ENCODE measurements at regions not wholly inside any gene's neighbourhood (a gene's known extent, or its start where the extent isn't known, plus 50 kb on each side); places are given as distances from the start of the nearest gene placed in this dataset.

DNA sequence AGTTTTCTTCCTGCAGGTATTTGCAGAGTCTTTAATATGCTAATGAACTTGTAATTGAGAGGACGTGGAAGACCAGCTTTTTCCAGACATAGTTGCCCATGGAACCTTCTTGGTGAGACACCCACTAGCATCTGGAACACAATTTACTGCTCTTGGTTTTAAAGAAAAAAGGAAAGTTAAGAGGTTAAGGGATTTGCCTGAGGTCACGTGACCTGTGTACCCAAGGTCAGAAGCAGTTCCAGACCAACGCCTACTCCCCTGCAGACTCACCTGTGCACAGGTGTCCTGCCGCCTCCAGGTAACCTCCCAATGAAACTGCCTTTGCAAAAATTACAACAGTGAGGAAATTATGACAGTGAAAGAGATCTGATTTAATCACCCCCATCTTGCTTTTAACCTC lies 172.7 kb downstream of the ANAPC1 start:
- no peak for ATAC-seq
- Mint-ChIP-seq H3K27me3 (no peaks in the 10 kb centered on the region), H3K27ac (no peak overlapping the region)

DNA sequence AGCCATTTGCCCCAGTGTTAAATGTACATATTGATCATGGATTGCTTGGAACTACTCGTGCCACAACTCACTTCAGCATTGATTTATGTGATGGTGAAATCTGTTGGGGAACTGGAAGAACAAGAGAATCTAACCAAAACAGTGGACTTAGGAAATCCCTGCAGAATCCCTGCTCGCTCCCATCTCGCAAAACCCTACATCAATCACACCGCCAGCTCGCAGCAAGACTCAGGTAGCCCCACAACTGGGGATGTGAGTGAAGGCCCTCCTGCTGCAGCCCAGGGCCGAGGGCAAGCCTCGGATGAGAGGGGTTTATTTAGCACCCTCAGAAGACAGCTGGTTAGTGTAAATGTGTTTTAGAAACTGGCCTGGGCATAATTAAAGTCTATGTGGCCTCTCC lies 171.6 kb downstream of the ANAPC1 start:
- H3K27ac Mint-ChIP-seq: no peak overlapping the region
- H3K36me3 Mint-ChIP-seq: no peaks in the 10 kb centered on the region
- no peaks in the 10 kb centered on the region for H3K27me3 Mint-ChIP-seq
- H3K4me3 Mint-ChIP-seq: no peak overlapping the region
- peaks cover 5% of the 10 kb centered on the region for H3K9me3 Mint-ChIP-seq
- ATAC-seq: no peak
- H3K4me1 Mint-ChIP-seq: no peaks in the 10 kb centered on the region

More for the DNA sequence above, 172.7 kb downstream of the ANAPC1 start:
- Mint-ChIP-seq H3K4me3 (no peak overlapping the region), H3K9me3 (peaks cover 5% of the 10 kb centered on the region), H3K4me1 (peaks cover 8% of the 10 kb centered on the region), H3K36me3 (no peaks in the 10 kb centered on the region)

DNA sequence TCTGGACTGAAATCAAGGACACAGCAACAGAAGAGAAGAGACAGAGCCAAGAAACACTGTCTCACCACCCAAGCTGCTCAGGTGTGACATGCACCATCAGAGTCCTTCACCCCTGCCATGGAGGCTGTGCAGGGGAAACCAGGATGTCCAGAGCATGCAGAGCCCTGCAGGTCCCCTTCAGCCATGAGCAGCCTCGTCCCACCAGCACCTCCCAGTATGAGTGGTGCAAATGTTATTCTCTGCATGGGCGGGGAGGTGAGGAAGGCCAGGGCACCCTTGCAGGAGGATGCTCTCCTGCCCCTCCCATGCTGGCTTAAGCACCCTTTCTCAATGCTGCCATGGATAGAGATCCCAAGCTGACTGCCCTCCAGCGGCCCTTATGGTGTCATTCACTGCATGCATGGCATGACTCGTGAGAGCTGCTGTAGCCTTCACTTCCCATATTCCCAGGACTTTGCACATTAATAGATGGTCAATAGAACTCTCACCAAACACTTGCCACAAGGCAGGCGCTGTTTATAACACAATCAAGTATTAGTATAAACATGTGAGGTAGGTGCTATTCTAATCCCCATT lies 171.0 kb downstream of the ANAPC1 start:
- Mint-ChIP-seq H3K9me3 (peaks cover 5% of the 10 kb centered on the region), H3K27ac (no peak overlapping the region), H3K36me3 (no peaks in the 10 kb centered on the region), H3K4me1 (no peaks in the 10 kb centered on the region), H3K4me3 (no peak overlapping the region), H3K27me3 (no peaks in the 10 kb centered on the region)
- no peak for ATAC-seq

DNA sequence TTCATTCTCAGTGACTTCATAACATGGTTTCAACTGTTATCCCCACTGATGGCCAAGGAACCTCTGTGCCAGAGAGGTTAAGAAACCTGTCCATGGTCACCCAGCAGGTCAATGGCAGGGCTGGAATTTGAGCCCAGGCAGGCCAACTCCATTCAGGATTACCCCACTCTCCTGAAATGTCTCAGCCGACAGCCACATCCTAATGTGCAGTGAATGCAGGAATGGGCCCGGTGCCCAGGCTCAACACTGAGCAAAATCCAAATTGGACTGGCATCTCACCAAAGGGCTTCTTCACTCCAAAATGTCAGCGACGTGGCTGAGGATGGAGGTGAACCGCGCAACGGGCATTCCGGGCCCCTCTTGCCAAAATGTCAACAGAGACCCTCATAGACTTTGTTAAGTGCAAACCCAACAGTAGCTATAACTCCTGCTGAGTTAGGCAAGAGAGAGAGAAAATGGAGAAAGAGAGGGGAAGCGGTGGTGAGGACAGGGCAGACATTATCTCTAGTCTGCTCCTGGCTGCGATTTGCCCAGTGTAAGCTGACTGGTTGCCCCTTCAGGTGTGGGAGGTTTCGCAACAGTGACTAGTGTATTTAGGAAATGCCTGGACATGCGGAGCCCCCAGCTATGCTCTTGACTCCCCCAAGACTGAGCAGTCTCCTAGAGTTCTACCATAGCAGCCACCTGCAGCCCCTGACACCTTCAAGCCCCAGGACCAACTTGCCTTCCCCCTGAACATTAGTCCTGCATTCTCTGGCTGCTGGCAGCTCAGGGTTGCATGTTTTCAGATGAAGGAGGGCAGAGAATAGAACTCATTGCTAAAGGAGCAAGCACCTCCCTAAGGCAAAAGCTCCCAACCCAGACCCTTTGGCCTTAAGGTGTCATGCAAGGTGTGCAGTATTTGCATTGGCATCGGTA lies 167.7 kb downstream of the ANAPC1 start:
- Mint-ChIP-seq H3K4me3 (no peak overlapping the region), H3K27me3 (no peaks in the 10 kb centered on the region), H3K27ac (no peak overlapping the region), H3K4me1 (no peaks in the 10 kb centered on the region), H3K9me3 (peaks cover 5% of the 10 kb centered on the region), H3K36me3 (no peaks in the 10 kb centered on the region)
- no peak for ATAC-seq

DNA sequence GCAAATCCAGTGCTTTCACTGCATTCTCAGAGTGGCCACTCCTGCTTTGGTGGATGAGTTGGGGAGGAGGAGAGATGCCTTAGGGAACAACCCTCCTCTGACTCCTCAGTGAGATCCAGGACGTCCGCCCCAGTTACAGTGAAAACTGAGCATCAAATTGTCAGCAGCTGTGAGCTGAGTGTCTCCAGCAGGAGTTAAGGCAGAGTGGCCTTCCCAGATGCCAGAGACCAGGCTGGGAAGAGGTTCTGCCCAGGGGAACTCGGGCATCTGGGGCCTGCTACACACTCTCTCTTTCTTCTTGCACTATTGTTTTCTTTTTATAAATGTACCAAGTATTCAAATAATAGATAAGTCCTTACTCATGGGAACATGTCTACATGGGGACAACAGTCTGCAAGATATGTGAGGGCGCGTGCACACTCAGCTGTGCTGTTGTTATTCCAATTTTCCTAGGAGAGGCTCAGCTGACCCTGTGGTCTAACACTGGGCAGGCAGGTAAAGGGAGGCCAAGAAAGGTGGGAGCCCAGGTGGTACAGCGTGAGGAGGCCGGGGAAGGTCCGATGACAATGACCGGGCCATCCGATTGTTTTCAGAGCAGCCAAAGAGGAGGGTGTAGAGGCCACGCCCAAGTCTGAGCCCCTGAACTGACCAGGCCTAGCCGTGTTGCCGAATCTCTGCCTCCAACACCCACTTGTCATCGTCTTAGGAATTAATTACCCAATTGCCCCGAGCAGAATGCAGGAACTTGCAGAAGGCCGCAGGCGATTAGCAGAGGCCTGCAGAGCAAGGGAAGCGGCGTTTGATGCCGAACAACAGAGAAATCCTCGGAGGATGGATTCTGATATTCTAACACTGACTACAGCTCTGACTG lies 166.9 kb downstream of the ANAPC1 start:
- Mint-ChIP-seq H3K9me3 (peaks cover under 1% of the 10 kb centered on the region), H3K36me3 (no peaks in the 10 kb centered on the region), H3K4me1 (no peaks in the 10 kb centered on the region), H3K27me3 (no peaks in the 10 kb centered on the region), H3K27ac (no peak overlapping the region), H3K4me3 (no peak overlapping the region)
- ATAC-seq: no peak
